ENCODE measurements at regions not wholly inside any gene's neighbourhood (a gene's known extent, or its start where the extent isn't known, plus 50 kb on each side); places are given as distances from the start of the nearest gene placed in this dataset.
"Not testable (repeated sequence)": the region's sequence is repeated elsewhere in the genome, so short reads cannot be mapped to it uniquely, and the experiment has no call there.

GRCh38 chrX:52261125-52261462 is 76.4 kb downstream of the MAGED4 start:
- no peak for DNase-seq (ENCODE audit: low spot score)

- DNase-seq (ENCODE audit: low spot score): peak; percentile 89
These were observed 76.9 kb downstream of the MAGED4 start for GRCh38 chrX:52261463-52262194.

GRCh38 chrX:52262195-52262546 is 77.5 kb downstream of the MAGED4 start:
- DNase-seq (ENCODE audit: low spot score): no peak

GRCh38 chrX:52263417-52263816 is 78.7 kb downstream of the MAGED4 start:
- DNase-seq (ENCODE audit: low spot score): no peak

GRCh38 chrX:52265713-52266112 is 81.0 kb downstream of the MAGED4 start:
- DNase-seq (ENCODE audit: low spot score): no peak

GRCh38 chrX:52268502-52268901 is 83.8 kb downstream of the MAGED4 start:
- not testable (repeated sequence) for DNase-seq (ENCODE audit: low spot score)

- DNase-seq (ENCODE audit: low spot score): no peak
These were observed 85.9 kb downstream of the MAGED4 start for GRCh38 chrX:52270453-52271116.

GRCh38 chrX:52271206-52271605 is 86.5 kb downstream of the MAGED4 start:
- DNase-seq (ENCODE audit: low spot score): no peak

GRCh38 chrX:52277666-52278065 is 91.2 kb upstream of the XAGE2 start:
- no peak for DNase-seq (ENCODE audit: low spot score)

GRCh38 chrX:52280812-52281211 is 88.0 kb upstream of the XAGE2 start:
- no peak for DNase-seq (ENCODE audit: low spot score)

GRCh38 chrX:52284865-52285264 is 84.0 kb upstream of the XAGE2 start:
- no peak for DNase-seq (ENCODE audit: low spot score)

- not testable (repeated sequence) for DNase-seq (ENCODE audit: low spot score)
These were observed 69.9 kb upstream of the XAGE2 start for GRCh38 chrX:52298968-52299367.

GRCh38 chrX:52308532-52308931 is 60.3 kb upstream of the XAGE2 start:
- not testable (repeated sequence) for DNase-seq (ENCODE audit: low spot score)
